ENCODE measurements at regions not wholly inside any gene's neighbourhood (a gene's known extent, or its start where the extent isn't known, plus 50 kb on each side); places are given as distances from the start of the nearest gene placed in this dataset.

DNA sequence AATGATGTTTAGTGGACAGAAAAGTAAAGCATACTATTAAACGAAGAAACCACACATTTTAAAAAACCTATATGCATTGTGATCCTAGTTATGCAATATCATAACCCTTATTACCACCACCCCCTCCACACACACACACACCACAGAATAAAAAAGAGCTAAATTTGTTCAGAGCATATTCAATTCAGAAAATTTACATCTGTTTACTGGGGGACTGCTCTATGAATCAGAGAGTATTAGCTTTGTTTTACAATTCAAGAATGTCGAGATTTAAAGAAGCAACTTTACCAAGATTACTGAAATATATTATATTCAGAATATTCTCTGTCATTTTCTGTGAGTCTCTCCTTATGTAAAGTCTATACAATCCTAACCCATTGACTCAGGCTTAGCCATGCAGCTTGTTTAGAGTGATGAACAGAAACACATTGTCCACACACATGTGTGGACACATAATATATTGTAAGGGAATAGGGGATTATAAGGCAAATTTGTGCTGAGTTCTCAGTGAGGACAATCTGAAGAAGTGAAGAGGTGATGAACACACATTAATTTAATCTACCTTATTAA is 369.6 kb upstream of the MARCKS start:
- no peak for DNase-seq

DNA sequence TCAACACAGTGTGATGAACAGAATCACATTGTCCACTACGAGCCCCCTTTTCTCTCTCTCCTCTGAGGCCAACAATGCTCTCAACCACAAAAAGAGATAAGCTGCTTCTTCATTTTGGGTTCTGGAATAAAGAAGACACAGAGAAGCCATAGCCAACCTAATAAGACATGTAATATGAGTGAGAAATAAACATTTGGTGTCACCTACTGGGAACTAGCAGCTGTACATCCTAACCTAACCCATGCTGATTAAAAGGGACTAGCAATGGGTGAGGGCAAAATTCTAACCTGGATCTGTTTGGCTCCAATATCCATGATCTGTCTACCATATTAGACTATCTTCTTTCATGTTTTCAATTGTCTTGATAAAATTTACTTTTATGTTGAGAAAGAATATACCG is 369.1 kb upstream of the MARCKS start:
- DNase-seq: peak; percentile 7

DNA sequence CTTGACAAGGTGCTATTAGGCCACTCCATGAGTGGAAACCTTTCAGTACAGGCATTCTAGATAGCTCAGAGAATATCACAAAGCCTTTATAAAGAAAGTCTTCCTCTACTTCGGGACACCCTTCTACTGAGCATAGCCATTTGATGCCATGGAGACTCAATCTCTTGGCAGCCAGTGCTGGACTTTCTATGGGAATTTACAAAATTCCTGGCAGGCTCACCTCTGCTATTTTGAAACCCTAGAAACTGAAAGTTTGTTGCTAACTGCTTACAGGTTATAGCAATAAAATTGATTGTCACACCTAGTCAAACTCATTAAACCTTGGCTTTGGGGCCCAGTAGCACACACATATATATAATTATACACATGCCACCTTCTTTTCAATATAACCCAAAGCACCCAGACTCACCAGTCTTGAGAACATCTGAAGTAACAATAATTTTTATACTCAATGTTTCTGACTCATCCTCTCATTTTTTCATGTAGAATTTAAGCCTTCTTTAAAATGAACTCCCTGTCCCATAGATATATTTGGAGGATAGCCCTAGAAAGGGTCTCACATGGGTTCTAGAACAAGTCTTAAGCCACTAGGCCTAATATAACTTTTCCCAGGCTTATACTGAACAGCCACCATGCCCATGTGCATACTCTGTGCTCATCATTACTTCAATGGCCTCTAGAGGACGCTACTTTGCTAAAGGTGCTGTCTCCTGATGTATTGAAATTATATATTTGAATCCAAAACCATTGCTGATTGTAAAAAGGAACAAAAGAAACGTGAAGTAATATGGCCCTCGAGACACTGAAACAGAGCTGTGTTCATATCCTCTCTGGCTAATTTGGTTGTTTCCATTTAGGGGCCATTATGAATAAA is 368.1 kb upstream of the MARCKS start:
- peak; percentile 34 for DNase-seq

DNA sequence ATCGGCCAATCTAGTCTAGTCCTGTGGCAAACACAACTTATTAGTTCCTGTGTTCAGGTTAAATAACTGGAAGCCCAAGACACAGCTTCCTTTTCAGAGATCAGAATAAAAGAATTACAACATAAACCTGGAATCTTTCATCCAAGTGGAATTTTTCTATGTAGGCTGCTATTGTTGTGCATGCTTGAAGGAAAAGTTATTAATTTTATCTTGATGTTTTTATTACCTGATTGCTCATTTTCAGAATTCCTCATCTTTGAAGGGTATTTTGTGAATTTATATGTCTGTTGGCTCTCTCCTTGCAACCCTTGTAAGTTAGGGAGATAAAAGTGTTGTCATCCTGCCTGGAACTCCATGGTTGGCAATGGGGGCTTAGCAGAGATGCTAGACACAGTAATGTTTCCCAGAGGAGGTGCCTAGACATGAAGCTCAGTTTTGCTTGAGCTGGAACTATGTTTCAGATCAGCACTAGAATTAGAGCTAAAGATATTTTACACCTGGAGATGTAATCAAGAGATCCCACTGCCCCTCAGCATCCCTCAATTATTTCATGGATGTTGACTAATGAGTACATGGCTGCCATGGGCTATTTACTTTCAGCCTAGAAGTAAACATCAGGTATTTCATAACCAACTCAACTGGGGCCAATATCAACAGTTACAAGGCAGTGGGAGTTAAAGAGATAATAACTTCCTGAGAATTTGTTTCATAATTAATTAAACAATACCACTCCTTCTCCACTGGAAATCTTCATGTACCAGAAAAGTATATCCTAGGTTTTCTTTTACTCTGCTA is 367.0 kb upstream of the MARCKS start:
- DNase-seq: peak; percentile 78

DNA sequence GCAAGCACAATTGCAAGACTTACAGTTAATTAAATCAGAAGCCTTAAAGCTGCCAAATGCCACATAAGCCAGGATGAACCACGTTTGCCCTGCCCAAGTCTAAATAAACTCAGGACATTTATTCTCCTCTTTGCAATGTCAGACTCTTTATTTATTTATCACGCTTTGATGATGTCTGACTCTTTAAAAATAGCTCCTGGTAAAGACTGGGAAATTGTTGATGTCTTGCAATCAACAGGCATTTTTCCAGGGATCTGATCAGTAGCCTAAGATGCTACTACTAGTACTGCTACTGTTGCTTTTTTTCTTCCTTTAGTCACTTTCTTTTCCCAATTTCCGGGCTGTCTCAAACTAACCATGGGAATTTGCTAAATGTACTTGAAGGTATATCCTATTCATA is 365.8 kb upstream of the MARCKS start:
- DNase-seq: no peak

DNA sequence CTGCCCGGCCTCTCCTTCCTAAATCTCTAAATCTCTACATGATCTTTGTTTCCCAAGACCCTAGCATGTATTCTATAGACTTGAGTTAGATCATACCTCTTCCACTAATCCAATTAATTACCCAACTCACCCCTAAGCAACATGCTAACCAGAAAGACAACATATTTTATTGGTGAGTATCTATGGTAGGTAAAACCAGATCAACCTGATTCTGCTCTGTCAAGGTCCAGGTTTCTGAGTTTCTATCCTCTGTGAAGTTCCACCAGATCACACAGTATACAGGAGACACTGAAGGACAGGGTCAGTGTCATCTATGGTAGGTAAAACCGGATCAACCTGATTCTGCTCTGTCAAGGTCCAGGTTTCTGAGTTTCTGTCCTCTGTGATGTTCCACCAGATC is 363.2 kb upstream of the MARCKS start:
- no peak for DNase-seq

DNA sequence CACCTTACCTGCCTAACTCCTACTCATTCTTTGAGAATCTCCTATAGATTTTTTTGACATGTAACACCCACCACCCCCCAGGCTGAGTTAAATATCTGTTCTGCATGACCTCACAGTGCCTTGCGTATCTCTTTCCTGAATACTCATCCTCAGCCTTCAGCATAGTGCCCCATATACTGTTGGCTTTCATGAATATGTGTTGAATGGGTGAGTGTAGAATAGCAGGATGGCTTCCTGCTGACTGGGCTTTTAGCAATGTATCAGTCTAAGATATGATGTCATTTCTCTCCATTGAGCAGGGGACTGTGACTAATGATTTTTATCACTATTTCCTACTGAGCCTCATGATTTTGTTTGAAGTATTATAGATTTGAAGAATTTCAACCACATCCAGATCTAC is 361.6 kb upstream of the MARCKS start:
- DNase-seq: peak; percentile 7

DNA sequence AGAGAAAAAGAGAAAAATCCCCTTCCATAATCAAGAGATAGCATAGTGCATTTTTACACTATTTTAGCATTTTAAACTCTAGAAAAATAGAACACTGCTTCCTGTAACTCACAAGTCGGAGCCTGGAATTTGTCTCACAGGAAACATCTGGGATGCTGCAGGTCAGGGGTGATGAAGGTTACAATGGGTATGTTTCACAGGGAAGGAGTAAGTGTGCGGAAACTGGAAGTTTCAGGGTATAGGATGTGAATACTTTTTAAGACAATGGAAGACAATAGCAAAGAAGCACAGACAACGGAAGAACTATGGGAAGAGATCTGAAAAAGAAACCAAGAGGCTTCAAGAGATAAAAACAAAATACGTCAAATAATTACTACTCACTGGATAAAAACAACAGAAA is 361.0 kb upstream of the MARCKS start:
- no peak for DNase-seq

DNA sequence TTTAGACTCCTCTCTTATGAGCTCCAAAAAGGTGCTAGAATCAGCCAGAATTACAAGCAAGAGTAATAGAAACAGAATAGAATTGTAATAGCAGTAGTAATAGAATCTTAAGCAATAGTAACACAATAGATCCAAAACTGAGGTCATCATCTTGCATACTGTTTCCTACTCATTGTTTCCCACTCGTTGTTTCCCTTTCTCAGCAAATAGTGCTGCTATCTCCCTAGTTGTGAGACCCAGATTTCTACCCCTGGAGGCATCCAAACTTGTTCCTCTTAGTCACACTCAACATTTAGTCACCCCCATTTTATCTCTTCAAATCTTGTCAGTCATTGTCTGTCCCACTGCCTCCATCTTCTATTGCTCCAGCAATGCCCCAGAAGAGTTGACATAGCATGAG is 356.9 kb upstream of the MARCKS start:
- DNase-seq: no peak

DNA sequence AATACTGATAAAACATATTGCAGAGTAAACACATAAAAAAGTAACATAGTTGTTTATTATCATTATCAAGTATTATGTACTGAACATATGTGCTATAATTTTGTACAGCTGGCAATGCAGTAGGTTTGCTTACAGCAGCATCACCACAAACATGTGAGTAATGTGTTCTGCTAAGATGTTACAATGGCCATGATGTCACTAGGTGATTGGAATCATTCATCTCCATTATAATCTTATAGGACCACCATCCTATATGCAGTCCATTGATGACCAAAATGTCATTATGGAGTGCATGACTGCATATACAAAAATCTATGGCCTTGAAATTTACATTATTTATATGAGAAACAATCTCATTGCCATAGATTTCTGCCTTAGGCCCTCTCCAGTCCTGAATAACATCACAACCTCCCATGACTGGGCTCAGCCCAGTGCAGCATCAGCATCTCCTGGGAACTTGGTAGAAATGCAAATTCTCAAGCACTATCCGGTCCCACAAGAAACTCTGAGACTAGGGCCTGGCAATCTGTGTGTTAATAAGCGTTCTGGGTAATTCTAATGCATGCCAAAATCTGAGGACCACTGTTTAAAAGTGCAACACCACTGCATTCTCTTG is 352.0 kb upstream of the MARCKS start:
- no peak for DNase-seq

DNA sequence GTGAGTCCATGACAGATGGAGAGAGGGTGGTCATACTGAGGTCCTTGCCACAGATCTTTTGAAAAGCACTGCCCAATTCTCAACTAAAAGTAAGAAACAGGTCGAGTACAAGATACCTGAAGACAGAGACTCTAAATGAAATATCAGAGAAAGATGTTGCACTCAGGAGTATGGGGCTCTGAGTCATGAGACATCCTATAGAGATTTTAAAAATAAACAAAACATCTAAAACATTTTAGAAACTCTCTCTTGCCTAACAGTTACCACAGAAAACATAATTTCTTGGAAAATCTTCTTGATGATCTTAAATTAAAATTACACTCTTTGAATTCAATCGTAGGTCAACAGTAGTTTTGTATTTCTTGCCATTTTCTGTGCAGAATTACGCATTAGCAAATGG is 348.9 kb upstream of the MARCKS start:
- no peak for DNase-seq

DNA sequence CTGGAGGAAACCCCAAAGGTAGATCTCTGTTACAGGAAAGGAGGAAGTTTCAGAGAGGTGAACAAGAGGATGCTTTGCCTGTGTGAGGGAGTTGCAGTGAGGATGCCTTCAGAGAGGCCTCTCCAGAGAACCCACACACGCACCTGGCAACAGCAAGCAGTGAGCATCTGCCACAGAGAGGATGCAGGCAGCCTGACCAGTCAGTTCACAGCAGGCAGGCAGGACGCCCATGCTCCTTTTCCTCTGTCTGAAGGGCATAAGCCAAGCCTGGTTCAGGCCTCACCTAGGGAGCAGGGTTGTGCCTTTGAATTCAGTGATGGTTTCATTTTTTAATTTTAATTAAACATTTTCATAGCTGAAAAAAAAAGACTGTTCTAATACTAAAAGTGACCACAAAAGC is 346.0 kb upstream of the MARCKS start:
- peak; percentile 24 for DNase-seq

DNA sequence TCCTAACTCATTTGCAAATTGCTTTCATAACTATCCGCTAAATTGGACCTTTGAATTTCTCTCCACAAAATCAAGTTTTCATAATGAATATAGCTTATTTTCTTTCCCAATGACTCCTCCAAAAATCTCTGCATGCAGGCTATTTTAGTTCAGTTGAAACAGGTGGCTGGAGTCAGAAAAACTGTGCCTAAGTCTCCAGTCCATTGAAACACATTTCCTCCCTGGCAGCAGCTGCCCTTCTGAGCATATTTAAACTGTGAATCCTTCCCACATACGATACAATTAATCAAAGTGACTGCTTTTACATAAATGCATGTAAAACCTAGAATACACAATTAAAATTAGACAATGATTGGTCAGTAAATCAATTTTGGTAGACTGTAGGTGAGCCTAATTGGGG is 344.6 kb upstream of the MARCKS start:
- DNase-seq: peak; percentile 17

DNA sequence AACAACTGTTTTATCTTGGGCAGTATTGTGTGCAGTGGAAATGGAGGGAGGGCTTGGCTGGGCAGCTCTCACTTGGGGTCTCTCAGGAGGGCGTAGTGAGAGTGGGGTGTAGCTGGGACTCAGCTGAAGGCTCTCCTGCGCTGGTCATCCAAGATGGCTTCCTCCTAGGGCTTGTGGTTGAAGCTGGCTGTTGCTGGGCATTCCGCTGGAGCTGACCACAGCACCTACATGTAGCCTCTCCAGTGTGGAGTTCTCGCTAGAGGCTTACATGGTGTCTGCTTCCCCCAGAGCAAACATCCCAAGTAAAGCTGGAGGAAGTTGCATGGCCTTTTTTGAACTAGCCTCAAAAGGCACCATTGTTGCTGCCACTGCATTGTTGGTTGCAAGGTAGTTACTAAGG is 344.1 kb upstream of the MARCKS start:
- no peak for DNase-seq

DNA sequence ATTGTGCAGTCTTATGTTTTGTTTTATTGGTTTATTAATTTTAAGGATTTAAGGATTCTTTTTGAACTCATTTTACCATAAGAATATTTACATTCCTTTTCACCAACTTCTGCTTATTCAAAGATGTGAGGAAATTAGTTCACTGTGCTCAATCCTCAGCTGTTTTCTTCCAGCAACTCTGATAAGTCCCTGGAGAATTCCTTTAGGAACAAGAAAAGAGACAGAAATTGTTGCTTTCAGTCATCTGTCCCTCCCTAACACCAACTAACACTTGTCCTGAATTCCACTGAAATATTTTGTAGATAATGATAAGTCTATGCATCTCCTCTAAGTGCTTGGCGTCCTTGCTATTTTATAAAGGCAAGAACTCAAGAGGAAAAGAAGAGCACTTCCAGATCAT is 334.8 kb upstream of the MARCKS start:
- DNase-seq: no peak

DNA sequence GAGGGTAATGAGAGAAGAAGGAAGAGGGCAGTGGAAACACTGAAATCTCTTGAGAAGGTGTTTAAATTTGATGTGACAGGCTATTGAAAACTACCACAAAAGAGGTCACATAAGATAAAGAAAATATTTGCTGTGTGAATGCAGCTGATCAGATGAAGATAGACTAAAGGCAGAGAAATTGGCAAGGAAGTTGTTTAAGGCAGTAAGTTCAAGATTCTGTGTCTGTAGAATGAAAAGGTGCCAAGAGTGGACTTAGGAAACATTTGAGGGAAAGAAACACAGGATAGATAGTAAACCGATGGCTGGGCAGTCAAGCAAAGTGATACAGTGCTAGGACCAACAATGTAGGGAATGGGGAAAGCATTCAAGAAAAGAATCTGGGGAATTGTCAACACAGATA is 332.3 kb upstream of the MARCKS start:
- DNase-seq: no peak

DNA sequence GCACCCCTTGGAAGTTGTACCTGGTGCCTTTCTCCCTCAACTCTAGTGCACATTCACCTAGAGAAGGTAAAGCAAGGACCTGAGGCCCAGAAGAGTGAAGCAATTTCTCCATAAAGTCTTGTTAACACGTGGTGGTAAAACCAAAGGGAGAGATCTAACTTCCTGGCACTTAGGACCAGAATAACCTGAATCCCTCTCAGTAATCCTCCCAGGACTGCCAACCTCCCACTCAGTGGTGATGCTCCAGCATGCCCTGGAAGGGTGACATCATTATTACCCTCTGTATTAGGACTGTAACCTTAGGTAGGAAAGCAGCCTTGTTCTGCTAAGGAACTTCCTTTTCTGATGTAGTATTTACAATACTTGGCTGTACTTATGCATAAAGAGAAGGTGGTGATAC is 330.6 kb upstream of the MARCKS start:
- DNase-seq: no peak

DNA sequence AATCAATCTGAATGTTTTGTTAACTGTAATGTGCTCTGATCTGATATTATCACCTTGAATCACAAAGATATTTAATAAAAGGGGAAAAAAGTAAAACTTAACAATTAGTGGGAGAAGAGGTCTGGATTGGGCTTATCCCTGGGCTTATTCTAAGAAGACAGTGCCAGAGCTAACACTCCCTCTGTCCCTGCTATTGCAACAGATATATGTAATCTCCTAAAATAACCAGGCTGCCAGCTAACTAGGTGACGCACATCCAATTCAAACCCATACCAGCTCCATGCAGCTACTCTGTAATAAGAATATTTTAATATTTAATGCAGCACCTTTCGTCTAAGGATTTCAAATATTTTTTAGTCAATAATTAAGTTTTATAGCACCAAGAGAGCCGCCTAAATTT is 330.1 kb upstream of the MARCKS start:
- DNase-seq: no peak

DNA sequence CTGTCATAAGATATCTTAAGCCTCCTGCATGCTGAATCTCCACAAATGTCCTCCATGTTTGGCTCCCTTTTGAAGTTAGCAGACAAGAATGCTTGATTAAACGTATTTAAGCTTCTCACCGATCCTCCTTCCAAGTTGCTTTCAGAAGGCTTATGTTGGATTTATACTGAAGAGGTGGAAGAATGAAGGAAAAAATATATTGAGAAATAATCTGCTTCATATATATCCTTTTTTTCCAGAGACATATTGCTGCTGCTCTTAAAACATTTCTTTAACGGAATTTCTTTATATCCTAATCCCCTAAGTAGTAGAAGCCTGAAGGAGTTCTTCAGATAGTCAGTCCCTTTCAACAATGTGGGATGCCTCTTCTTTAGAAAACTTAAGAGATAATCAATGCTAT is 329.0 kb upstream of the MARCKS start:
- no peak for DNase-seq

DNA sequence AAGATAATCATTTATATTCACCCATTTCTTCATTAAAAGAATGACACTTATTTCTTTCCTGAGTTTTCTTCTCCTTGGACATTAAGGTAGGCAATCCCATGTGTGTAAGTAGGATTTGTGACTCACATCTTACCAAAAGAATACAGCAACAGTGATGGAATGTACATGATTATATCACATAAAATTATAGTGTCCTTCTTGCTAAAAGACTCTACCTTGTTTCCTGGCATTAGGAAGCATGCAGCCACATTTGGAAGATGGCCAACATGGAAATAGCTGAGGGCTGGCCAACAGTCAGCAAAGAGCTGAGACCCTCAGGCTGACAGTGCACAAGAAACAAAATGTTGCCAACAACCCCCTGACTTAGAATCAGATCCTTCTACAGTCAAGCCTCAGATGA is 327.9 kb upstream of the MARCKS start:
- no peak for DNase-seq

DNA sequence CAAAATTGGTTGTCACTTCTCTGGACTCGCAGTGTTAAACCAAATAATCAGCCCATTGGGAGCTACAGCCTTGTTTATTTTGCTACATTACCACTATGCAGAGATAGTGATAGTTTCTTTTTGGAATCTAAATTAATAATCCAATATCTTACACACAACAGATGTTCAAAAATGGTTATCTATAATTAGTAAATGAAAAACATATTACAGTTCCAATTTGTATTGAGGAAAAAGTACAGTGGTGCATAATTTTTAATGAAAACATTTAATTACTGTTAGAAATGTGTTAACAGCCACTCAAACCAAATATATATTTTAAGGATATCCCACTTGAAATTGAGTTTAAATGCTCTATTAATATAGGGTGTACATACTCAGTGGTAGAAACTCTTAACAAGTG is 327.3 kb upstream of the MARCKS start:
- no peak for DNase-seq

DNA sequence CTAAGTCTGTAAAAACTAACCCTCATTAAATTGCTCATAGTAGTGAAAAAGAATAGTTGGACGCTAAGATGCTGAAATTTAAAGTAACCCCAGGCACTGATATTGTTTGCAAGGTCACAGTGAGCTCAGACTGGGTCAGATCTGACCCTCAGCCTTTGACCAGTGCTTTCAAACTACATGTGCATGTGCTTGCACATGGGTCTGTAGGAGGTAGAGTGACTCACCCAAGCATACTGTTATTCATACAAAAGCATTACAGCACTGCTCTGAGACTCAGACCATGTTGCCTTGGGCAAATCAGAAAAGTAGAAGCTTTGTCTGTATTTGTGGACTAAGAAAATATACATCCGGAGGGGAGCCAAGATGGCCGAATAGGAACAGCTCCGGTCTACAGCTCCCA is 326.4 kb upstream of the MARCKS start:
- DNase-seq: peak; percentile 6

DNA sequence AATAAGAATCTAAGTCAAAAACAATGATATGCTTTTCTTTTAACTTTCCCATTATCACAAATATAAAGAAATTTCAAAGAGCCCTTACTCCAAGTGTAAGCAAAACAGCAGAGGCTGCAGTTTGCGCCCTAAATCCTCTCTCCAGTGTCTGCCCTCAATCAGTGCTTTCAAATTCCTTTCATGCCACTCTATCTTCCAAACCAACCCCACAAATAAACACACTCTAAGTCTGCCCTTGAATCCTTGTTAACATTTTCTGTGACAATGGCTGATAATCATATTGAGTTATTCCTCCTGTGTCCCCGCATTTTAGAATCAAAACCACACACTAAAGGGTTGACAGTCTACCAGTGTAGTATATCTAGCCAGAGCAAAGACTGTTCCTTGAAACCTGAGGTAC is 317.9 kb upstream of the MARCKS start:
- DNase-seq: no peak

DNA sequence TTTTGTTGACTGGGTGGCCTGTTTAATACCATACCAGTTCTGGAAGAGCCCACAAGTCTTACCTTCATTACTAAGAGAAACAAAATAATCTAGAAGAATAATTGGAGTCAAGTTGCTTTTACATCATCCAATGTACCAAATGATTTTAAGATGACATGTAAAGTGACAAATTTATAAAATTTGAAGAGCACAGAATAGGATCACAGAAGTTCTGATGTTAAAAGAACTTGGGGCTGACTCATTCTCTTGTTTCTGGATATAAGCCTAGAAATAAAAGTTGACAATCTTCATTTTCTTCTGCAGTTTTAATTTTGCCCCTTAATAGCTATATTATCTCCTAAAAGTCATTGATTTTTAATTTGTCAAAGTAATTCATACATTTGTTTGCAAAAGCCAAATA is 317.5 kb upstream of the MARCKS start:
- no peak for DNase-seq

Data from NCI-H69 (cell line).